ENCODE measurements at regions not wholly inside any gene's neighbourhood (a gene's known extent, or its start where the extent isn't known, plus 50 kb on each side); places are given as distances from the start of the nearest gene placed in this dataset.

GRCh38 chr5:68033029-68033428, 182.5 kb upstream of the PIK3R1 start:
- no peak for TF ChIP-seq CTCF (IDR thresholded peaks at IDR 0.05; ENCODE audit: poor library complexity, severe bottlenecking)
- H3K36me3 ChIP-seq (ENCODE audit: low read depth) = no peaks in the 10 kb centered on the region
- no peaks in the 10 kb centered on the region for H3K9me3 ChIP-seq (ENCODE audit: severe bottlenecking)
- no peak overlapping the region for H3K4me3 ChIP-seq (ENCODE audit: severe bottlenecking)
- ATAC-seq (ENCODE audit: low read depth) (peak; percentile 55), DNase-seq (ENCODE audit: low spot score) (no peak)
- H3K4me1 ChIP-seq (ENCODE audit: insufficient read depth, poor library complexity, severe bottlenecking) = peaks cover 7% of the 10 kb centered on the region
- no peaks in the 10 kb centered on the region for H3K27me3 ChIP-seq (ENCODE audit: insufficient read depth, poor library complexity, severe bottlenecking)
- H3K27ac ChIP-seq (ENCODE audit: poor library complexity, severe bottlenecking) = no peak overlapping the region

DNA sequence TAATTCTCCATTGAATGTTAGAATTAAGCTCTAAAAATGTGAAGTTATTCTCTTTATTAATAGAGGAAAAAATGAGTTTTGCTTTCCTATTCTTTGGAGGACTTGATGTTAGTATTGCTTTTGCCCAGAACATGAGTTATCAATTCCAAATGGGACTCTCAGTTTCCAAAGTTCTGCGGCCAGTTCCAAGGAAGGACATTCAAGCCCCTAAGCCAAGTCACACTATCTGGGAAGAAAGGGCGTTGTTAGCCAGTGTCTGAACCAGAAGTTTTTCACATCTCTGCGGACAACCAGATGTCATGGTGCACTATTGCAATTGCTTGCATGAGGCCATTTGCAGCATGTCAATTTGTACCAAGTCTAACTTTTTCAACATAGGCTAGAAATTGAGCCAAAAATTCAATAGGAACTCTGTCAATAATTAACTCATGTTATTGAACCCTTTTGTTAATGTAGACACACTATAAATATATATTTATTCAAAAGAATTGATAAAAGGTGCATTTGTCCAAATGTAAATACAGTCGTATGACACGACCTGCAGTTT, 183.3 kb upstream of the PIK3R1 start:
- ATAC-seq (ENCODE audit: low read depth) (no peak), DNase-seq (ENCODE audit: low spot score) (no peak)
- no peaks in the 10 kb centered on the region for H3K27me3 ChIP-seq (ENCODE audit: insufficient read depth, poor library complexity, severe bottlenecking)

GRCh38 chr5:68028131-68028727, 187.3 kb upstream of the PIK3R1 start:
- Histone ChIP-seq H3K4me3 (ENCODE audit: severe bottlenecking) (no peak overlapping the region), H3K27me3 (ENCODE audit: insufficient read depth, poor library complexity, severe bottlenecking) (no peaks in the 10 kb centered on the region), H3K27ac (ENCODE audit: poor library complexity, severe bottlenecking) (no peak overlapping the region), H3K36me3 (ENCODE audit: low read depth) (no peaks in the 10 kb centered on the region), H3K4me1 (ENCODE audit: insufficient read depth, poor library complexity, severe bottlenecking) (peaks cover 5% of the 10 kb centered on the region), H3K9me3 (ENCODE audit: severe bottlenecking) (no peaks in the 10 kb centered on the region)
- TF ChIP-seq CTCF (IDR thresholded peaks at IDR 0.05; ENCODE audit: poor library complexity, severe bottlenecking) = no peak
- no peak for DNase-seq (ENCODE audit: low spot score)
- ATAC-seq (ENCODE audit: low read depth) = no peak

More for the DNA sequence above, 183.3 kb upstream of the PIK3R1 start:
- Histone ChIP-seq H3K4me1 (ENCODE audit: insufficient read depth, poor library complexity, severe bottlenecking) (peaks cover 7% of the 10 kb centered on the region), H3K36me3 (ENCODE audit: low read depth) (no peaks in the 10 kb centered on the region), H3K27ac (ENCODE audit: poor library complexity, severe bottlenecking) (no peak overlapping the region), H3K4me3 (ENCODE audit: severe bottlenecking) (no peak overlapping the region), H3K9me3 (ENCODE audit: severe bottlenecking) (no peaks in the 10 kb centered on the region)
- TF ChIP-seq CTCF (IDR thresholded peaks at IDR 0.05; ENCODE audit: poor library complexity, severe bottlenecking) = no peak

DNA sequence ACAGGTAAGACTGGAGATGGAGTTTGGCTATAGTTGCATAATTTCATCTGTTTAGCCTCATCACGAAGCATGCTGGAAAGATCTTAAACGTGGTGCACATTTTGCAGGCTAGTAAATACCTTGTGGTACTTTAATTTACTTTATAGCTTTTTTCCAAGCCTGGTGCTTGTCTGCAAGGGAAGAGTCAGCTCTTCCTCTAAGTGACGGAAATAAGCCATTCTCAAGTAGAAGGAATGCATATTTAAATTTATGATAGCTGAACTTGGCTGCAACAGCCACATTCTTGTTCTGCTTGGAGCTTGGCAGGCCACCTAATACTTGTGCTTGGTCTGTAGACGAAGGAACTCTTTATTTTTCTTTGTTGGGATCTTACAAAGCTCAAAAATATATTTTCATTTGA, 188.0 kb upstream of the PIK3R1 start:
- no peak for TF ChIP-seq CTCF (IDR thresholded peaks at IDR 0.05; ENCODE audit: poor library complexity, severe bottlenecking)
- DNase-seq (ENCODE audit: low spot score) = no peak
- Histone ChIP-seq H3K4me3 (ENCODE audit: severe bottlenecking) (no peak overlapping the region), H3K4me1 (ENCODE audit: insufficient read depth, poor library complexity, severe bottlenecking) (no peaks in the 10 kb centered on the region), H3K27me3 (ENCODE audit: insufficient read depth, poor library complexity, severe bottlenecking) (no peaks in the 10 kb centered on the region), H3K9me3 (ENCODE audit: severe bottlenecking) (no peaks in the 10 kb centered on the region), H3K27ac (ENCODE audit: poor library complexity, severe bottlenecking) (no peak overlapping the region), H3K36me3 (ENCODE audit: low read depth) (no peaks in the 10 kb centered on the region)
- ATAC-seq (ENCODE audit: low read depth) = no peak

Measured in RWPE2 (cell line).